Vagina (tissue), 2 donors: ENCODE measurements at regions not wholly inside any gene's neighbourhood (a gene's known extent, or its start where the extent isn't known, plus 50 kb on each side); places are given as distances from the start of the nearest gene placed in this dataset.

Source experiments
- CTCF ChIP-seq, 3 experiments: fragments of 450-650 bp in 2 of 3; fragments of 200-600 bp in 1 of 3; sonication (generic) in 1 of 3; IDR thresholded peaks; one replicate each; pipeline ENCODE4 v1.5.1; 2017 to 2019; ENCODE audit warnings: antibody characterized with exemption in 3 of 3, mild to moderate bottlenecking in 2 of 3, moderate library complexity in 2 of 3
- POLR2A ChIP-seq, 2 donors: fragments of 450-650 bp; IDR thresholded peaks; one replicate each; pipeline ENCODE4 v1.6.1; 2017; ENCODE audit warnings: antibody characterized with exemption in 2 of 2, mild to moderate bottlenecking in 2 of 2, moderate library complexity in 2 of 2
- POLR2AphosphoS5 ChIP-seq, 2 donors: sonication (generic); formaldehyde crosslinking; IDR thresholded peaks; one replicate each; pipeline ENCODE4 v1.9.0; 2017; ENCODE audit warnings: antibody characterized with exemption in 2 of 2, mild to moderate bottlenecking in 2 of 2, low read depth in 1 of 2; ENCODE audit not compliant: insufficient read depth in 1 of 2

DNA sequence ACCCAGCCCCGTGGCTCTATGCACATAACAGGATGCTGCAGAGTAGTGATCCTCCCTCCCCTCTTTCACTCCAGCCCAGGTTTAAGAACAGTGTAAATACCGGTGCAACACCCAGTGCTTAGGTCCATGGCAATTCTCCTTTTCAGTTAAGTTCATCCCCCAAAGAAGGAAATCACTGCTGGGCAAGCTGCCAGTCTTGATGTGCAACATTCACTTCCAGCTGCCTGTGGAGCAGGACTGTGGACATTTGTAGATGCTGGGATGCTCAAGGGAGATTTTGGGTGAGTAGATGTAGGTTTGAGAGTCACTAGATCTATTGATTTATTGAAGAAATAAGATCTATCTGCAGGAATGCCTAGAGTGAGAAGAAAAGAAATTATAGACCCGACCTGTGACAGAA, 294.3 kb upstream of the KIAA1217 start:
- TF ChIP-seq CTCF (IDR thresholded peaks at IDR 0.05) (no peak), POLR2A (IDR thresholded peaks at IDR 0.05) (no peak), POLR2AphosphoS5 (IDR thresholded peaks at IDR 0.05; ENCODE audit: insufficient read depth in 1 of 2, low read depth in 1 of 2) (no peak)
